ENCODE measurements at regions not wholly inside any gene's neighbourhood (a gene's known extent, or its start where the extent isn't known, plus 50 kb on each side); places are given as distances from the start of the nearest gene placed in this dataset.

GRCh38 chr21:35938446-35938845, 121.9 kb downstream of the SETD4 start:
- H2AFZ ChIP-seq (ENCODE audit: low read length) = no peak overlapping the region
- H3K4ac ChIP-seq (ENCODE audit: low read depth, low read length) = no peak overlapping the region
- no peaks in the 10 kb centered on the region for H3K27me3 Mint-ChIP-seq (ENCODE audit: low read depth)
- H4K8ac ChIP-seq (replicated peaks; ENCODE audit: insufficient read length, low read depth, low read length) = no peak overlapping the region
- H3K27ac Mint-ChIP-seq = no peak overlapping the region
- TF ChIP-seq, protein P1, sequence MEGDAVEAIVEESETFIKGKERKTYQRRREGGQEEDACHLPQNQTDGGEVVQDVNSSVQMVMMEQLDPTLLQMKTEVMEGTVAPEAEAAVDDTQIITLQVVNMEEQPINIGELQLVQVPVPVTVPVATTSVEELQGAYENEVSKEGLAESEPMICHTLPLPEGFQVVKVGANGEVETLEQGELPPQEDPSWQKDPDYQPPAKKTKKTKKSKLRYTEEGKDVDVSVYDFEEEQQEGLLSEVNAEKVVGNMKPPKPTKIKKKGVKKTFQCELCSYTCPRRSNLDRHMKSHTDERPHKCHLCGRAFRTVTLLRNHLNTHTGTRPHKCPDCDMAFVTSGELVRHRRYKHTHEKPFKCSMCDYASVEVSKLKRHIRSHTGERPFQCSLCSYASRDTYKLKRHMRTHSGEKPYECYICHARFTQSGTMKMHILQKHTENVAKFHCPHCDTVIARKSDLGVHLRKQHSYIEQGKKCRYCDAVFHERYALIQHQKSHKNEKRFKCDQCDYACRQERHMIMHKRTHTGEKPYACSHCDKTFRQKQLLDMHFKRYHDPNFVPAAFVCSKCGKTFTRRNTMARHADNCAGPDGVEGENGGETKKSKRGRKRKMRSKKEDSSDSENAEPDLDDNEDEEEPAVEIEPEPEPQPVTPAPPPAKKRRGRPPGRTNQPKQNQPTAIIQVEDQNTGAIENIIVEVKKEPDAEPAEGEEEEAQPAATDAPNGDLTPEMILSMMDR (conservative IDR thresholded peaks at IDR 0.05) = no peak
- no peak overlapping the region for H2BK120ac ChIP-seq (ENCODE audit: low read depth, low read length, poor library complexity, severe bottlenecking)
- no peaks in the 10 kb centered on the region for H3K9me3 ChIP-seq (ENCODE audit: control insufficient read depth, low read depth, low read length)
- no peak overlapping the region for H3K23ac ChIP-seq (ENCODE audit: insufficient read length, low read depth, low read length)
- no peaks in the 10 kb centered on the region for H3K9me3 Mint-ChIP-seq
- no peak overlapping the region for H3K27ac ChIP-seq (ENCODE audit: insufficient read length, low read depth, low read length)
- H3K9ac ChIP-seq (ENCODE audit: extremely low read depth, insufficient read length, low read length) = no peak overlapping the region
- no peak overlapping the region for H3K18ac ChIP-seq (ENCODE audit: insufficient read length, low read depth, low read length)
- H3K4me1 ChIP-seq (ENCODE audit: insufficient read depth, low read length) = no peaks in the 10 kb centered on the region
- no peak overlapping the region for H2BK15ac ChIP-seq (ENCODE audit: low read depth, low read length)
- no peaks in the 10 kb centered on the region for H3K23me2 ChIP-seq (ENCODE audit: insufficient read length, low read depth, low read length, poor library complexity, severe bottlenecking)
- no peak overlapping the region for H3K4me3 Mint-ChIP-seq
- no peaks in the 10 kb centered on the region for H4K20me1 ChIP-seq (ENCODE audit: control insufficient read depth, insufficient read depth, insufficient read length)
- H2AK5ac ChIP-seq (ENCODE audit: insufficient read length, low read length) = no peak overlapping the region
- peaks cover 4 to 12% of the 10 kb centered on the region in 2 experiments for H3K4me1 Mint-ChIP-seq
- H2BK5ac ChIP-seq (ENCODE audit: insufficient read length, low read length) = no peak overlapping the region
- H3K4me2 ChIP-seq (ENCODE audit: insufficient read depth, insufficient read length, low read length) = no peak overlapping the region
- H3K79me2 ChIP-seq (ENCODE audit: insufficient read depth, low read length) = no peaks in the 10 kb centered on the region
- no peaks in the 10 kb centered on the region for H3K36me3 Mint-ChIP-seq (ENCODE audit: insufficient read depth in 1 of 3, low read depth in 3 of 3)
- no peak overlapping the region for H3K56ac ChIP-seq (ENCODE audit: insufficient read length, low read depth, low read length)
- H4K5ac ChIP-seq (ENCODE audit: insufficient read length, low read depth, low read length) = no peak overlapping the region
- no peak for DNase-seq
- no peaks in the 10 kb centered on the region for H3K79me1 ChIP-seq (ENCODE audit: insufficient read depth, low read depth, low read length, poor library complexity, severe bottlenecking)
- no peaks in the 10 kb centered on the region for H3K27me3 ChIP-seq (ENCODE audit: insufficient read depth, low read length)
- H3T11ph ChIP-seq (ENCODE audit: low read length) = no peak overlapping the region
- no peak overlapping the region for H2BK12ac ChIP-seq (ENCODE audit: insufficient read length, low read depth, low read length)
- H3K14ac ChIP-seq (ENCODE audit: insufficient read depth, low read length) = no peak overlapping the region
- no peak overlapping the region for H4K91ac ChIP-seq (ENCODE audit: insufficient read length, low read depth, low read length)
- WGBS (ENCODE audit: extremely low coverage, insufficient read length, low lambda C conversion rate) = no CpG with 5 or more reads among the region's 2 CpGs
- no peak overlapping the region for H2BK20ac ChIP-seq (ENCODE audit: low read depth, low read length, poor library complexity, severe bottlenecking)

Measured in H9 (cell line).